Endothelial cell of umbilical vein (primary cell): ENCODE measurements at regions not wholly inside any gene's neighbourhood (a gene's known extent, or its start where the extent isn't known, plus 50 kb on each side); places are given as distances from the start of the nearest gene placed in this dataset.

Source experiments
- CTCF ChIP-seq, 2 donors: IDR thresholded peaks; 1 replicate in 1 of 2; 2 replicates in 1 of 2; pipeline ENCODE4 v1.5.1; 2011; ENCODE audit warnings: low read length in 2 of 2, mild to moderate bottlenecking in 2 of 2, moderate library complexity in 2 of 2, control low read depth in 1 of 2, inconsistent platforms in 1 of 2, low read depth in 1 of 2; ENCODE audit not compliant: insufficient read depth in 1 of 2; ENCODE audit errors: extremely low read depth in 1 of 2
- EZH2 ChIP-seq: IDR thresholded peaks from 2 replicates; pipeline ENCODE4 v1.6.1; 2012; ENCODE audit warnings: borderline replicate concordance, low read depth, mild to moderate bottlenecking, moderate library complexity, low read length, inconsistent platforms; ENCODE audit not compliant: severe bottlenecking
- FOS ChIP-seq: IDR thresholded peaks from 2 replicates; pipeline ENCODE4 v1.6.1; 2011; ENCODE audit warnings: mild to moderate bottlenecking, low read length, moderate library complexity, borderline replicate concordance; ENCODE audit not compliant: insufficient read depth
- GATA2 ChIP-seq: IDR thresholded peaks from 2 replicates; pipeline ENCODE4 v1.7.0; 2011; ENCODE audit warnings: low read depth, mild to moderate bottlenecking, moderate library complexity, mixed read lengths, low read length; ENCODE audit not compliant: insufficient read length, insufficient read depth
- JUN ChIP-seq: IDR thresholded peaks from 2 replicates; pipeline ENCODE4 v1.6.1; 2011; ENCODE audit warnings: borderline replicate concordance, low read depth; ENCODE audit not compliant: insufficient read length, insufficient read depth
- MAX ChIP-seq: IDR thresholded peaks from 2 replicates; pipeline ENCODE4 v1.6.1; 2011; ENCODE audit not compliant: insufficient read depth, insufficient read length
- MYC ChIP-seq: IDR thresholded peaks from one replicate; pipeline ENCODE4 v1.6.1; 2011; ENCODE audit warnings: mild to moderate bottlenecking, low read depth, low read length
- POLR2A ChIP-seq: IDR thresholded peaks from 2 replicates; pipeline ENCODE4 v1.6.1; 2012; ENCODE audit warnings: low read depth, mild to moderate bottlenecking, control low read depth, low read length
- POLR2AphosphoS5 ChIP-seq: IDR thresholded peaks from 2 replicates; pipeline ENCODE4 v1.6.1; 2012; ENCODE audit warnings: low read depth, mild to moderate bottlenecking, control low read depth, low read length, moderate library complexity; ENCODE audit not compliant: insufficient read depth

- TF ChIP-seq CTCF (IDR thresholded peaks at IDR 0.05; ENCODE audit: extremely low read depth in 1 of 2, insufficient read depth in 1 of 2, low read depth in 1 of 2, low read length in 2 of 2), result no peak
- TF ChIP-seq POLR2A, result no peak
- TF ChIP-seq FOS, result no peak
- no peak for TF ChIP-seq MAX
- no peak for TF ChIP-seq GATA2
- no peak for TF ChIP-seq JUN
- TF ChIP-seq POLR2AphosphoS5, result no peak
- TF ChIP-seq EZH2, result no peak
- no peak for TF ChIP-seq MYC
Observed at GRCh38 chr1:29892247-29892646, 655.9 kb downstream of the PTPRU start.
